HG03457 (cell line): ENCODE measurements at regions not wholly inside any gene's neighbourhood (a gene's known extent, or its start where the extent isn't known, plus 50 kb on each side); places are given as distances from the start of the nearest gene placed in this dataset.
"Not testable (repeated sequence)": the region's sequence is repeated elsewhere in the genome, so short reads cannot be mapped to it uniquely, and the experiment has no call there.

Source experiments
- ATAC-seq: cut with Tn5 transposase; IDR thresholded peaks from one replicate; pipeline ENCODE4 v1.9.1; 2021; ENCODE audit warnings: moderate number of reproducible peaks; ENCODE audit not compliant: unreplicated experiment

DNA sequence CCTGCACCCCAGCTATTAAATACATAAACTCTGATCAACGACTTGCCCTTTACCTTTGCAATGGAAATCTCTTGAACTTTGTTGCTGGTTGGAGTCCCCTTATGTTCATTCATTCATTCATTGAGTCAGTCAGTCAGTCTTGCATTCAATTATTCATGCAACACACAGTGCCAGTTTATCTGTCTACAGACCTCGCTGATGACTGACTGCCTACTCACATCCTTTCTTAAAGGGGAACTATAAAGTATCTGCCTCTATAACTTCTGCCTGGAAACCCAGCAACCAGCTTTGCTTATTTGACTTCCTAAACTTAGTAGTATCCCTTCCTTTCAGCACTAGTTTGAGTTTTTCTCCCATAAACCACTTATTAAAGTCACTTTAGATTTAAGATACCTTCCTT lies 620.8 kb upstream of the ADGRL3 start:
- no peak for ATAC-seq

DNA sequence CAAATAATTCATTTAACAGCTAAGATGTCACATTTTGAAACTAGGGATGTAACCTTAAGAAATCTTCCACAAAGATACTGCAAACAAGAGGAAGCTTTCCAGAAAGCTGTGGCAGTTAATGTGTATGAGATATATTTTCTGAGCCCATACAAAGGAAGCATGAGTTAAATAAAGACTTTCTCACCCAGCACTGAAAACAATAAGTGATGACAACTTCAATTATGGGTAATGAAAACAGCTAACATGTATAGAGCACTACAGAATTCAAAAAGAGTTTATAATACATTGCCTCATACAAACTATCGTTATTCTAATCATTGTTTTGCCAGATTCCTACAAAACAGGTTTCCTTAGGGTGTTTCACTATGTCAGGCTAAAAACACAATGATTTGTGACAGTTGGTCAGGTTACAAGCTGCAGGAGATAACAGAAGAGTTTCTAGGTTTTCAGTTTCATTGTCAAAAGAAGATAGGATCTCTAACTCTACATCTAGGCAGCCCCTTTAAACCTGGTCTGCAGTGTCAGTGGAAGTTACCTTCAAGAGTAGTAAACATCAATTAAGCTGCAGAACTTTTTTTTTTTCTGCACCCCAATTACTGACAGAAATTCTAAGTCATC lies 618.1 kb upstream of the ADGRL3 start:
- no peak for ATAC-seq

- no peak for ATAC-seq
Measured at GRCh38 chr4:60588556-60588955, 611.6 kb upstream of the ADGRL3 start.

- no peak for ATAC-seq
Measured at GRCh38 chr4:60589425-60589824, 610.7 kb upstream of the ADGRL3 start.

DNA sequence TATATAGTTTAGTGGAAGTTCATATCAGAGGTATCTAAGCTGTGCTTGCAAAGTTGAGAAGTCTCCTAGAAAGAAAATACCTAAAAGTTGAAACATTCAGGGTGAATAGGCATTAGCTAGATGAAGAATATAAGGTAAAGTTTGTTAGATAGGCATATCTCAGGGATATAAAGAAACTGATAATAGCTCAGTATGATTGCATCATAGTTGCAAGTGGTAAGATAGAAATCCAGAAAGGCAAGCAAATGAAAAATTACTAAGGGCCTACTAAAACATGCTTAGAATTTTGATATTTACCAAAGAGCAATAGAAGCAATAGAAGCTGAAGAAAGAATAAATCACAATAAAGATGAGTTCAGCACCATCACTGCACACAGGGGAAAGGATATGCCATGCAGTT lies 610.0 kb upstream of the ADGRL3 start:
- no peak for ATAC-seq

- ATAC-seq: no peak
Measured at GRCh38 chr4:60605646-60606354, 594.3 kb upstream of the ADGRL3 start.

DNA sequence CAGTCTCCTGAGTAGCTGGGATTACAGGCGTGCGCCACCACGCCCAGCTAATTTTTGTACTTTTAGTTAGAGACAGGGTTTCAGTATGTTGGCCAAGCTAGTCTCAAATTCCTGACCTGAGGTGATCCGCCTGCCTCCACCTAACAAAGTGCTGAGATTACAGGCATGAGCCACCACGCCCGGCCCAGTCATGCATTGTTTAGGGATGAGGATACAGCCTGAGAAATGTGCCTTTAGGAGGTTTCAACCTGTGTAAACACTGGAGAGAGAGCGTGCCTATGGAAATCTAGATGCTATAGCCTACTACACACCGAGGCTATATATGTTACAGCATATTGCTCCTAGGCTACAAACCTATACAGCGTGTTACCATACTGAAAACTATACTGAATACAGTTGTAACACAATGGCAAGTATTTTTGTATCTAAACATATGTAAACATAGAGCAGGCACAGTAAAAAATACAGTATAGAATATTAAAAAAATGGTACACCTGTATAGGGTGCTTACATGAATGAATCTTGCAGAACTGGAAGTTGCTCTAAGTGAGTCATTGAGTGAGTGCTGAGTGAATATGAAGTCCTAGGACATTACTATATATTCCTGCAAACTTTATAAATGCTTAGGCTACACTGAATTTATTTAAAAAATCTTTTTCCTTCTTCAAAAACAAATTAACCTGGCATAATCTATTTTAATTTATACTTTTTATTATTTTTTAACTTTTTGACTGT lies 588.2 kb upstream of the ADGRL3 start:
- ATAC-seq: no peak

DNA sequence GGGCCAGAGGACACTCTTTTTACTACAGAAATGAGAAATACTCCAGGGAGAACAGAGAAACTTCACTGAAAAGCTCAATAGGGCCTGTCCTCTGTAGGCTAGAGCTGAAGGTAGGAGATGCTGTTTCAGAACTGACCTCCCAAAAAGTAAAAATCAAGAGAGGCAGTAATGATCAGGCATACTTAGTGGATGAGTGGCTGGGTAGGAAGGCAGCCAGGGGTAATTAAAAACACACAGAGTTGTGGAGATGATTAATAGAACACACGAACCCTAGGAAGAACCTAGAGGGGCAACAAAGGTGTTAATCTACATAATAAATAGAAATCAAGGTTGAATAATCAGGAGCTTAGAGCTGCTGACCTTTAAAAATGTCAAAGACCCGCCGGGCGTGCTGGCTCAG lies 582.4 kb upstream of the ADGRL3 start:
- ATAC-seq: no peak

DNA sequence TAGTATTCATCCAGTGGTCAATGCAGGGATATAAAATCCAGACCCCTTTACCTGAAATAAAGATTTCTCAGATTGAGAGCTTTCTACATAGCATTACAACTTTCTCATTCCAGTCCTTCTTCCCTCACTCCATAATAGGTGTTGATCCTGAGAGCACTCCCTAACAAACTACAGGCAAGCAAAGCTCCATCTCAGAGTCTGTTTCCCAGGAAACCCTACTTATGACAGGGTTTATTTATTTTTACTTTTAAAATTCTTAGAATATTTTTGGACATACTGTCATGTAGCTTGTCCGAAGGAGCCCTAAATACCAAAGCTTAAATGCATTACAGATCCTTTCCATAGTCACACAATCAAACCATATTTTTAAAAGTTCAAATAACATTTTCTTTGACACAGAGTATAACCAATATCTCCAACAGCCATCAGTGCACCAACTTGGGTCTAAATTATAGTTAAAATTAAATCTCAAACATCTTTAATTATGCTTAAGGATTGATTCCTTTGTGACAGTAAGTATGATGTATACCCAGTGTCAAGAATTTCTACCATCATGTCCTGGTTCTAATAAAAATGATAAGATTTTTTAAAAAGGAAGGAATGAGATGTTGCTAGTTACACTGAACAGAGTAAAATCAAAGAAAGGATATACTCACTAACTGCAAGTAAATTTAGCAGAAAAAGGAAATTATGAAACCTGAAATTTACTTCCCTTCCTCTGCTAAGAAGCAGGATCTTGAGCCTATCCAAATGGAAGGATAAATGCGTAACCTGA lies 580.4 kb upstream of the ADGRL3 start:
- no peak for ATAC-seq

DNA sequence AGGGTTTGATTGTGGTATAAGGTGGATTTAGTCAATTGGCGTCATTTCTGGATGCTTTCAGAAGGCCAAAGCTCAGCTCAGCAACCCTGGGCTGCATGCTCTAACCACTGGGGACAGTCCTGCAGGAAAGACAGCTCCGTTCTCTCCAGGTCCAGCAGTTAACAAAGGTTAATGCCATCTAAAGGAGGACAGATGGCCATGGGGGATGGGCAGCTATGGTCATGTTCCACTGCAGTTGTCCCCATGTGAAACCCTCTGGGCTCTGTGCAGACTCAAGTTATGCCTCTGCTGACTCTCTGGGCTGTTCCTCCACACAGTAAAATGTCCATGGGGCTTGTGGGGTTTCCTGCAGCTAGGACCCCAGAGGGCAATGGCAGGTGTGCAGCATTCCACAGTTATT lies 562.1 kb upstream of the ADGRL3 start:
- no peak for ATAC-seq

- no peak for ATAC-seq
Measured at GRCh38 chr4:60648774-60649173, 551.4 kb upstream of the ADGRL3 start.

GRCh38 chr4:60652933-60653332 lies 547.2 kb upstream of the ADGRL3 start:
- no peak for ATAC-seq

DNA sequence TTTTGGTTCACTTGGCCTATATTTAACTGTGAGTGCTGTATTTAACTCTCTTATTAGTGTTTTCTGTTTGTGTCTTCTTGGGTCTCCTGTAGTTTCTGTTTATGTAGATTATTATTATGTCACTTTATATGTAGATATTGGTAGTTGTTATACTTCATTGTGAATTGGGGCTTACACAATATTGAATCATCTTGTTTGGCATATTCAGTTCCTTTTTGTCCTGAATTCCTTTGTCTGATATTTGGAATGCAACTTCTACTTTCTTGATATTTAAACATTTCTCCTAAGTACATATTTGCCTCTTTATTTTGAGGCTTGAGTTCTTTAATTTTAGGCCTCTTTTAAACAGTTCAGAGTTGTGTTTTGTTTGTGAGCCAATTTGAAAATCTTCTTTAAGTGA lies 544.8 kb upstream of the ADGRL3 start:
- no peak for ATAC-seq

DNA sequence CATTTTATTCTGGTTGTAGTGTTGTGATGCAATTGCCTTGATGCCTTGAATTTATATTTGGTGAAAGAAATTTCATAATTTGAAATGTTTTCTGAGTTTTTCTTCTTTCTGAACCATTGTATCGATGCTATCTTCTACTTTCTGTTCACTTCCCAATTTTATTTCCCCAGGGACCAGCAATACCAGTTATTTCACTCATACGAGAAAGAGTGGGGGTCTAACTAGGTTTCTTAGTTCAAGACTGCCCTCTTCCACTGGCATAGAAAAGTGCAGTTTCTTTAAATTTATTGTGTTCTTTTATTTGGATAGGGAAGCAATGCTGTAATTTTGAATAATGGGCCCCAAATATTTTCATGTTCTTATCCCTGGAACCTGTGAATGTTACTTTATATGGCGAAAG lies 544.0 kb upstream of the ADGRL3 start:
- no peak for ATAC-seq

- ATAC-seq: no peak
Measured at GRCh38 chr4:60657041-60657440, 543.1 kb upstream of the ADGRL3 start.

GRCh38 chr4:60657807-60658206 lies 542.3 kb upstream of the ADGRL3 start:
- no peak for ATAC-seq

DNA sequence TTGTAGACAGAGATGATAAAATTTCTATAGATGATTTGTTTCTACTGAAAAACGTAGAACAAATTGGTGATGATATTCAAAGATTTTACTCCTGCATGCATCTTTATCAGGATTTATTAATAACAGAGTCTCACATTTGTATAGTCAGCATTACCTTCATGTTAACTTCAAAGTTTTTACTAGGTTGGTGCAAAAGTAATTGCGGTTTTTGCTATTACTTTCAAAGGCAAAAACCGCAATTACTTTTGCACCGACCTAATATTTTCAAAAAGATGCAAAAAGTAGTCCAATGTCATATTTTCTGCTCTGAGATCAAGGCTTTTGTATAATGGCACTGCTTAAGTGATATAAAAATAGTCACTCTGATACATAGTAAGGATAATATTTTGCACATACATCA lies 536.4 kb upstream of the ADGRL3 start:
- ATAC-seq: no peak

DNA sequence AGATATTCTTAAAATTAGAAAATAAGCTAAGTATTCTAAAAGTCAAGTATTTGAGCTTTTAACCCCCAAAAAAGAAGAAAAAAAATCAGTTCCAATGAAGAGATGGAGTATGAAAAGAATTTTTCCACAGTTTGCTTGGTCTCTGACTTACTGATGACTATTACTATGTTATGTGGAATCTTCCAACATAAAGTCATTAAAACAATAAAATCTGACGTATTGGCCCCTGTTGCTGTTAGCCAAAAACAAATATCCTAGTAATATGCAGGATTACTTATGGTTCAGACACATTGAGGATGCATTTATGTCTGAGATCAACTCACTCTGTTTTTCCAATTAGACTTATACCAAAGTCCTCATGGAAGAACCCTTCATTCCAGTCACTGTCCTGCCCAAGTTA lies 517.2 kb upstream of the ADGRL3 start:
- no peak for ATAC-seq

DNA sequence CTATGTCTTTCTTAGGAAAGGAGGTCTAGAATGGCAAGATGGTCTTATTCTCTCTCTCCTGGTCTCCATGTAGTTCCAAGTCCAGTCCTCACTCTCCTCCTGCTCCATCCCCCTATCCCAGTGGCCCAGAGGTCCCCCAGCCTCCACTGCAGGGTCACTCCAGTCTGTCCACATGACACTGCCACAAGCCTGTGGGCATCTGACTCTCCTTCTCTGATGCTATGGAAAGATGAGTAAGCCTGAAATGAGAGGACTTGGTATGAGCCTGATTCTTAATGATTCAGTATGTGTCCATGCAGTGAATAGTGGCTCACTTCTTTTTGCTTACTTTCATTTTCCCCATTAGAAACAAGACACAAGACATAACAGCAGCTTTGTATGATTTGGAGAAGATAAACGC lies 516.8 kb upstream of the ADGRL3 start:
- ATAC-seq: no peak

DNA sequence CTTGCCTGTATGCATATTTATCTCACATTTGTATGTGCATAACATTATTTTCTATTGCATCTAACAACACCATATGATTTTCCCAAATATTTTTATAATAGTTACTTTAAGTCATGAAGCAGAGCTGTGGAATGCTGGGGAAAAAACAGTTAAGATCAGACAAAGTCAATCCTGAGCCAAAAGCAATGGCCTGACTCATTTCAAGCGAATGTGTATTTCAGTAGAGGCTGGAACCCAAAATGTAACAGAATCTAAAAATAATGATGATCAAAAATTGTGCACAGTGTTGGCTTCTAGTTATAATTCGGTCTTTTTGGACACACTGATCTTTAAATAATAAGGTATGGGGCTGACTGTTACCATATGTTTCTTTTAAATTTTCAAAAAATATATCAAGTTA lies 516.2 kb upstream of the ADGRL3 start:
- no peak for ATAC-seq

- ATAC-seq: not testable (repeated sequence)
Measured at GRCh38 chr4:60696062-60696461, 504.1 kb upstream of the ADGRL3 start.

- ATAC-seq: no peak
Measured at GRCh38 chr4:60709061-60709460, 491.1 kb upstream of the ADGRL3 start.
